Amygdala (tissue), 56 donors: ENCODE measurements at regions not wholly inside any gene's neighbourhood (a gene's known extent, or its start where the extent isn't known, plus 50 kb on each side); places are given as distances from the start of the nearest gene placed in this dataset.
"Not testable (repeated sequence)": the region's sequence is repeated elsewhere in the genome, so short reads cannot be mapped to it uniquely, and the experiment has no call there.

ENCODE experiments used
- DNase-seq, 56 donors: peaks; one replicate each; lab custom pipeline; 2025; lab: John Stamatoyannopoulos, UW

DNA sequence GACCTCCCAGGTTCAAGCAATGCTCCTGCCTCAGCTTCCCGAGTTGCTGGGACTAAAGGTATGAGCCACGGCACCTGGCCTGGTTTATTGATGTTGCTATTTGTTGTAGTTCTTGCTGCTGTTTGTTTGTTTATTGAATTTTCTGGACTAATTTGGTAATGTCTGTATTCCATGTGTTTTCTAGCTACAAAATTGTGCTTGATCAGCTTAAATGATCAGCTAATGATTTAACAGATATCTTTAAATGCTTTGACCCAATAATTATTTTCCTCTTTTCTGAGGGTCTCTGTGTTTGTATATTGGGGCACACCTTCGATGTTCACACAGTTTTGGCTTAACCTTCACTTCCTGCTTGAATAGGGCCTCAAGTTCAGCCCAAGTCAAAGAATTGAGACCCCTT lies 488.1 kb upstream of the HTR2C start:
- DNase-seq, result no peak

DNA sequence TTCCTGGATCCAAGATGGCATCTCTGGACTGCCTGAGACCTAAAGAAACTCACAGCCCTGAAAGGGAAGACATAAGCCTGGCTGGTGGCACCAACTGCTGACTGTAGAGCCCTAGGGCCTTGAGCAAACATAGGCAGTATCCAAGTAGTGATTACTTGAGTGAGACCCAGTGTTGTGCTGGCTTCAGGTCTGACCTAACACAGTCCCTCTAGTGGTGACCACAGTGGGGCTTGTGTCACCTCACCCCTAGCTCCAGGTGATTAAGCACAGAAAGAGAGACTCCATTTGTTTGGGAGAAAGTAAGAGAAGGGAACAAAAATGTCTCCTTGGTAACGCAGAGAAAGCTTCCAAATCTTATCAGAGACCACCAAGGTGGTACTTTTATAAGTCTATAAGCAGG lies 496.3 kb upstream of the HTR2C start:
- DNase-seq, result no peak

DNA sequence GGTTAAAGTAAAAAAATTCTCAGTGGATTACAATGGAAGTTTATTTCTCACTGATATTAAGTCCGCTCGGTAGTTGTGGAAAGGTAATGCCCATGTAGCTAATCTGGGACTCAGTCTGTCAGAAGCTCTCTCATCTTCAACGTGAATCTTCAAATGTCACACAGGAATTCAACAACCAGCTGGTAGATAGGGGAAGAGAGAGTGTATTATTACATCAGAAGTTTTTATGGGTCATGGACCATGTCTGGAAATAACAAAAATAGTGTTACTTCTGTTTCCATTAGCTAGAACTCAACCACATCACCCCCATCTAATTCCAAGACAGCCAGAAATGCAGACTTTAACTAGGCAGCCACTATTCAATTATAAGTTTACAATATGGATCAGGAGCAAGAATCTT lies 506.1 kb upstream of the HTR2C start:
- no peak for DNase-seq

DNA sequence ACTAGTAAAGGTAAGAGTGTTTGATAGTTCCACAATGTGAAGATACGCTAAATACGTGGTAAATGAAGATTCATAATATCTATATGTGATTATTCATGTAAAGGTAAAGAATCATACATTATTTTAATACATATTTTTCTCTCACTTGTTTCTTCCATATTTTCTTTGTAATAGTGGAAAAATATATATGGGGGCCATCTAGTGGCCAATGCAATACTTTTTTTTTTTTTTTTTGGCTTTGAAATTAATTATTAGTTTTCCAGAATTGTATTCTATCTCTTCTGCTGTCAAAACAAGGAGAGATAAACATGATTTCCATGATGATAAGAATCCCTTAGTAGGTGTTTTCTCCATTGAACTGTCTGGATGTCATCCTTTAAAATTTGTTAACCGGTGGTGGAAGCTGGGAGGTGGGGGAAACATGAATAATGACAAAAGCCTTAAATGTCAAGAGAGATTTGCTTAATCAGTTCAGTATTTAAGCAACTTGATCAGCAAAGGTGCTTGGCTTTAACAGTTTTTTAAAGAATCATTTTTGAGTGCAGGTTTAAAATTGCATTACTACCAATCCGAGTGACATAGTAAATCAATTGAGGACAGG lies 508.7 kb upstream of the HTR2C start:
- no peak for DNase-seq

DNA sequence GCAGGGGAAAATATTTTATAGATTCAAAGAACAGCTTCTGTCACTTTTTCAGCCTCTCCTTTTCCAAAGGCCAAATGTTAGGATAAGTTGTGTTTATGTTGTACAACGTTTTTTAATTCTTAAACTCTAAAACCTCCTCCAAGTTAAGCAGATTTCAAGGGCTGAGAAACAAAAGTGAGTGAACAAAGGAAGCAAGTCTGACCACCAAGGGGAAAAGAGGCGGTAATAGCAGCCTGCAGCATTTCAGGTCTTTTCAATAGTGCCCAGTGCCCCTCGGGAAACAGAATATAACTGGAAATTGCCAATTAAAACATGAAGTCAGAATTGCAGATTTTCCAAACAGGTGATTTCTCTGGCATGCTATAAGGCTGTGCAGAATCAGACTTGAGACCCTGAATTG lies 510.0 kb upstream of the HTR2C start:
- no peak for DNase-seq

DNA sequence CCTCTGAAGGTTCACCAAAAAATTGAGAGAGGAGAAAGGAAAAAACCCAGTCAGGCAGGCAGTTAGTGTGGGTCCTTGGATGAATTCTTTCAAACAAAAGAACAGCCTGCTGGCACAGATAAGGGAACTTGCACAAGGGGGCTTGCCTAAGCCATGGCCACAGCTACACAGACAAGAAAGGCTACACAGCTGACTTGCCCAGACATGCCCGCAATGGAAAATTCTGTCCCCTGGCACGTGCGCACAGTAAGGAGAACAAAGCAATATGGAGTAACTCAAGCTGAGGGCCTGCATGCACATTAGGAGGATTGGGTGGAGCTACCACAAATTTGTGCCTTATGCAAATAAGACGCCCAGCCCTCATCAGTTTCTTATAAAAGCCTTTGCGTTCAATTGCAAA lies 512.5 kb upstream of the HTR2C start:
- DNase-seq, result no peak

DNA sequence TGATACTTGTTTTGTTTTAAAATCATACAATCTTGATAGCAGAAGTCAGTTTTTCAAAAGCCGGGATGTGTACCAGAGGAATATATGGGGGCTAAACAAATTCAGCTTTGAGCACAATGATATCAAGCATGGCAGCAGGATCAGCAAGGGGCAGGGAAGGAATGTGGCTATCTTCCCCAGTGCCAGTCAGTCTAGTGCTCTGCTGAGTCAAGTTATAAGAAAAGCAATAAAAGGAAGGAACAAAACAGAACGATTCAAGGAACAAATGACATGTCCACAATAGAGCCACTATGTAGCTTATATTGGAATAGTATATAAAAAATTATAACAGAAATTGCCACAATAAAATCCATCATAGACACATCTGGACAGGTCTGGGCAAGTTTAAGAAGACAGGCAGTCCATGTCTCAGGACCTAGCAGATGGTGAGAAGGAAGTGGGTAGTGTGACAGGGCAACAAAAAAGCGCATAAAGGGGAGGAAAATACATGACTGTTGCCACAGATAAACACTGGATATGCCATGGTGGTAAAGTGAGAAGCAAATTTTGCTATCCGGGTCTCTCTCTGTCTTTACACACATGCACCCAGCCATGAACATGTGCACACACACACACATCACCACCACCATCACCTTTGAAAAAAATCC lies 518.2 kb upstream of the HTR2C start:
- no peak for DNase-seq

DNA sequence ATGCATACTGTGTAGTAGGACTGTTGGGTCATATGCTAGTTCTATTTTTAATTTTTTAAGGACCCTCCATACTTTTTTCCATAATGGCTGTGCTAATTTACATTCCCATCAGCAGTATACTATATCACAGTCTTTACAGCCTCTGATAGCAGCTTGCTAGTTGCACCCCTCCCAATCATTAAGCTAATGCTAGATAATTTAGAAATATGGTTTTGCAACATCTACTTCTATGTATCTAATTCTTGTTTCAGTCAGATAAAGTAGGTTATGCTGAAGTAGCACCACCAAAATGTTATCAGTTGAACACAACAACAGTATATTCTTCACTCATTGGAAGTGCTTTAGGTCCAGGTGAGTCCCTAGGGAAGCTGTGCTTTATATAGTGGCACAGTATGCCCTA lies 522.7 kb upstream of the HTR2C start:
- DNase-seq, result no peak

DNA sequence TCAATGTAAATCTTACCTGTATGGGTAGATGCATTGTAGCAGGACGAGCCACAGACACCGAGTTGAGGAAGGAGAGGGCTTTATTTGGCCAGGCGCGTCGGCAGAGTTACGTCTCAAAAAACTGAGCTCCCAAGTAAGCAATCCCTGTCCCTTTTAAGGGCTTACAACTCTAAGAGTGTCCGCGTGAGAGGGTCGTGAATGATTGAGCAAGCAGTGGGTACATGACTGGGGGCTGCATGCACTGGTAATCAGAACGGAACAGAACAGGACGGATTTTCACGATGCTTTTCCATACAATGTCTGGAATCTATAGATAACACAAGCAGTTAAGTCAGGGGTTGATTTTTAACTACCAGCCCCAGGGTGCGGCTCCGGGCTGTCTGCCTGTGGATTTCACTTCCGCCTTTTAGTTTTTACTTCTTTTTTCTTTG lies 524.9 kb upstream of the HTR2C start:
- DNase-seq, result no peak

DNA sequence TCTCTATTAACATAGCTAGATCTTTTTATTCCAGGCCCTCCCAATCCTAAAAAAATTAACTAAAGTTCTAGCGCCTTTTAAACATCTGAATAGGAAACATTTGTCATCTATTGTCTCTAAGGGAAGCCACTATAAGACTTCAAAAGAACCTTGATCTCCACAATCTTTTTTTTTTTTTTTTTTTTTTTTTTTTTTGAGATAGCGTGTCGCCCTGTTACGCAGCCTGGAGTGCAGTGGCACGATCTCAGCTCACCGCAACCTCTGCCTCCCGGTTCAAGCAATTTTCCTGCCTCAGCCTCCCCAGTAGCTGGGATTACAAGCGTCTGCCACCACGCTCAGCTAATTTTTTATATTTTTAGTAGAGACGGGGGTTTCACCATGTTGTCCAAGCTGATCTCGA lies 526.5 kb upstream of the HTR2C start:
- DNase-seq, result not testable (repeated sequence)

DNA sequence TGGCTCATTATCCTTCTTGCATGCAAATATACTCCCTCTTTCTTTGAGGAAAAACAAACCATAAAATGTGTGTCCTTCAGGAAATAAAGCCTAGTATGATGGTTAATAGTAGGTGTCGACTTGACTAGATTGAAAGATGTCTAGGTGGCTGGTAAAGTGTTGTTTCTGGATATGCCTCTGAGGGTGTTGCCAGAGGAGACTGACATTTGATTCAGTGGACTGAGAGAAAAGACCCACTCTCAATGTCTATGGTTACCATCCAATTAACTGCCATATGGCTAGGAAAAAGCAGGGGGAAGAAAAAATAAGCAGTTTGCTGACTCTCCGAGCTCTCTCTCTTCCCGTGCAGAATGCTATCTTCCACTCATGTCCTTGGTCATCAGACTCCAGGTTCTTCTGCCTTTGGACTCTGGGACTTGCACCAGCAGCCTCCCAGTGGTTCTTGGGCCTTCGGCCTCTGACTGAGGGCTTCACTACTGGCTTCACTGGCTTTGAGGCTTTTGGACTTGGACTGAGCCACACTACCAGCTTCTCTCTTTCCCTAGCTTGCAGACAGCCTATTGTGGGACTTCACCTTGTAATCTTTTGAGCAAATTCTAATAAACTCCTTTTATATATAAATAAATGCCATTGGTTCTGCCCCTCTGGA lies 532.1 kb upstream of the HTR2C start:
- DNase-seq, result no peak

DNA sequence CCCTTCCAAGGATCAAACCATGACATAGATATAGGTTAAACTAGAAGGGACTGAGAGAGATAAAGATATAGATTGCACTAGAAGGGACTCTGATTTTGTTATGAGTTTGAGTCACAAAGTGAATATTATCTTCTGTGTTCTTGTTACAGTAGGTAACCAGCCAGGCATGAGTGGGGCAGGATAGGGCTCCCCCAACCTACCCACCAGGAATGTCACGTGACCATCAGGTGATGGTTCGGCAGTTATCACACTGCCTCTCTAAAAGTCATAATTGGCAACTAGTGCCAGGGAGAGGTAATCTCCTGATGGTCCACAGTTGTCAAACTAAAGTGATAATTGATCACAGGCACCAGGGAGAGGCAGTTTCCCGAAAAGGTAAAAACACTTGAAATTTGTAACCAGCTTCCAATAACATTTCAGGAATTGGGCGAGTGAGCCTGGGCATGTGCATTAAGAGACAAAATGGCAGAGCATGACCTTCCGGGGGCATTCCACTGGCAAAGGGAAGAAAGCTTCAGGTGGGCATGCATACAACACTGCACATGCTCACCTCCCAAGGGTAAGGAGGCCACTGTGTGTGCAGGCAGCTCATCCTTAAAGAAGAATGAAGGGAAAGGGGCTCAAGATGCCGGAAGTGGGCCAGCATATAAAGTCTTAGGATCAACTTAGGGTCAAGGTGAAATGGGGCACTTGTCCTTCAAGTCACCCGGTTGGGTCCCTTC lies 533.6 kb upstream of the HTR2C start:
- DNase-seq, result no peak

DNA sequence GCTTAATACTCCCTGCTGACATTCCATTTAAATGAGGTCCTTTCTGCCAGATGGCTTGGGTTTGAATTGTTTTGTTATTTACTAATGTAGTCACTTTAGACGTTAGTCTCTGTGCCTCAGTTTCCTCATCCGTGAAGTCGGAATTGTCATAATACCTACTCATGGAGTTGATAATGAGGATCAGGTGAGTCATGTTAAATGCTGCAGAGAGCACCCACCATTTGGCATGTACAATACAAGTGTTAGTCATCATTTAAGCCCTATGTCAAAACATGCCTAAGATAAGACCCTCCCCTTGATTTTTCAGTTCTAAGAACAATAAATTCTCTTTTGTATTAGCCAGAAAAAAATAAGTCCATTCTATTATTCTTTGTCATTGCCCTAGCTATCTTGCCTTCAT lies 534.8 kb upstream of the HTR2C start:
- DNase-seq, result no peak

DNA sequence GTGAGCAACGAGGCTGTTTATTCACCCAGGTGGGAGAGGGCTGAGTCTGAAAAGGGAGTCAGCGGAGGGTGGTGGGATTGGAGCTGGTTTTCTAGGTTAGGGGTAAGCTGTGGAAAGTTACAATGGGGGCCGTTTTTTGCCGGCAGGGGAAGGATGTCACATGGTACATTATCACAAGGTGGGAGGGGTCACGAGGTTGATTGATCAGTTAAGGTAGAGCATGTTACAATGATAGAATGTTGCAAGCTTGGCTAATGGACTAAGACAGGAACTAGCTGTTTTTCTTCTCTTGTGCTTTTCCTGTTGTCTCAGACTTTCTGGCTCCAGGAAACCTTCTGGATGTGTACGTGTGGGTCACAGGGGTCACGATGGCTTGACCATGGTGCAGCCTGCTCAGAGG lies 536.3 kb upstream of the HTR2C start:
- no peak for DNase-seq

DNA sequence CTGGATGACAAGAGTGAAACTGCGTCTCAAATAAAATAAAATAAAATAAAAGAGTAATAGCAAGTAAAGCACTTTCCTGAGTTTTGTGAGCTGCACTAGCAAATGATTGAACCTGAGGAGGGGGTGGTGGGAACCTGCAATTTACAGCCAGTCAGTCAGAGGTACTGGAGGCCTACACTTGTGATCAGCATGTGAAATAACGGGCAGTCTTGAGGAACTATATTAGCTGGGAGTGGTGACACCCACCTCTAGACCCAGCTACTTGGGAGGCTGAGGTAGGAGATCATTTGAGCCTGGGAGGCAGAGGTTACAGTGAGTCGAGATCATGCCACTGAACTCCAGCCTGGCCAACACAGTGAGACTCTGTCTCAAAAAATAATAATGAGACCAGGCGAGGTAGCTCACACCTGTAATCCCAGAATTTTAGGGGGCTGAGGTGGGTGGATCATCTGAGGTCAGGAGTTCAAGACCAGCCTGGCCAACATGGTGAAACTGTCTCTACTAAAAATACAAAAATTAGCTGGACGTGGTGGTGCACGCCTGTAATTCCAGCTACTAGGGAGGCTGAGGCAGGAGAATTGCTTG lies 537.1 kb upstream of the HTR2C start:
- no peak for DNase-seq

DNA sequence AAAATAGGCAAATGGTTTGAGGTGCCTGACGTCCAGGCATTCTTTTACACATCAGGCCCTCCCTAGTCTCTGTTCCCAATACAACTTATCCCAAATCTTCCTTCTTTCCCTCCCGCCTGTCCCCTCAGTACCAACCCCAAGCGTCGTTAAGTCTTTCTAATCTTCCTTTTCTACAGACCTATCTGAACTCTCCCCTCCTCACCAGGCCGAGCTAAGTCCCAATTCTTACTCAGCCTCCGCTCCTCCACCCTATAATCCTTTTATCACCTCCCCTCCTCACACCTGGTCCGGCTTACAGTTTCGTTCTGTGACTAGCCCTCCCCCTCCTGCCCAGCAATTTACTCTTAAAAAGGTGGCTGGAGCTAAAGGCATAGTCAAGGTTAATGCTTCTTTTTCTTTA lies 542.4 kb upstream of the HTR2C start:
- not testable (repeated sequence) for DNase-seq

DNA sequence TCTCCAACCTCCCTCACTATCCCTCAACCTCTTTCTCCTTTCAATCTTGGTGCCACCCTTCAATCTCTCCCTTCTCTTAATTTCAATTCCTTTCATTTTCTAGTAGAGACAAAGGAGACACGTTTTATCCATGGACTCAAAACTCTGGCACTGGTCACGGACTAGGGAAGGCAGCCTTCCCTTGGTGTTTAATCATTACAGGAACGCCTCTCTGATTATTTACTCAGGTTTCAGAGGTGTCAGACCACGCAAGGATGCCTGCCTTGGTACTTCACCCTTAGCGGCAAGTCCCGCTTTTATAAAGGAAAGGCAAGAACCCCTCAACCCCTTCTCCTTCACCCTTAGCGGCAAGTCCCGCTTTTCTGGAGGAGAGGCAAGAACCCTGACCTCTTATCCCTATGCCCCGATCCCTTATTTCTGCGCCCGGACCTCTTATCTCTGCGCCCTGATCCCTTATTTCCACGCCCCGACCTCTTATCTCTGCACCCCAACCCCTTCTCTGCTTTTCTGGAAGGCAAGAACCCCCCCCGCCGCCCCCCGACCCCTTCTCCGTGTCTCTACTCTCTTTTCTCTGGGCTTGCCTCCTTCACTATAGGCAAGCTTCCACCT lies 543.1 kb upstream of the HTR2C start:
- DNase-seq, result not testable (repeated sequence)

DNA sequence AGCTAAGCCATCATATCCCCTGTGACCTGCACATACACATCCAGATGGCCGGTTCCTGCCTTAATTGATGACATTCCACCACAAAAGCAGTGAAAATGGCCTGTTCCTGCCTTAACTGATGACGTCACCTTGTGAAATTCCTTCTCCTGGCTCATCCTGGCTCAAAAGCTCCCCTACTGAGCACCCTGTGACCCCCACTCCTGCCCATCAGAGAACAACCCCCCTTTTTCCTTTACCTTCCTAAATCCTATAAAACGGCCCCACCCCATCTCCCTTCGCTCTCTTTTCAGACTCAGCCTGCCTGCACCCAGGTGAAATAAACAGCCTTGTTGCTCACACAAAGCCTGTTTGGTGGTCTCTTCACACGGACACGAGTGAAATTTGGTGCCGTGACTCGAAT lies 543.8 kb upstream of the HTR2C start:
- not testable (repeated sequence) for DNase-seq

DNA sequence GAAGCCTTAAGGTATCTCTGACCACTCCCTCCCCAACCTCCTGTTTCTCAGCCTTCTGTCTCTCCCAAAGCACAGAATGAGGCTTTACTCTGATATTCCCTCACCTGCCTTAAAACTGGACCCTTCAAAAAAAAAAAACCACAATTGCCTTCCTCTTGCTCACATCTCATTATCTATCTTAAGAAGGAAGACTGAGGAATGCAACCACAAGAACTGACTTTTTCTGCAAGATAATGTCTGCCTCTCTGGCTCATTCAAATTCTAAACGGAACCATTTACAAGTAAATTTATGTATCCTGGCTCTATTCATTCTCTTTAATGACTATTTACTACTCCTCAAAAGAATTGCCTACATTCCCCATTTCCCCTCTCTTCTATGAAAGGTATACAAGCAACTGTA lies 545.5 kb upstream of the HTR2C start:
- no peak for DNase-seq

DNA sequence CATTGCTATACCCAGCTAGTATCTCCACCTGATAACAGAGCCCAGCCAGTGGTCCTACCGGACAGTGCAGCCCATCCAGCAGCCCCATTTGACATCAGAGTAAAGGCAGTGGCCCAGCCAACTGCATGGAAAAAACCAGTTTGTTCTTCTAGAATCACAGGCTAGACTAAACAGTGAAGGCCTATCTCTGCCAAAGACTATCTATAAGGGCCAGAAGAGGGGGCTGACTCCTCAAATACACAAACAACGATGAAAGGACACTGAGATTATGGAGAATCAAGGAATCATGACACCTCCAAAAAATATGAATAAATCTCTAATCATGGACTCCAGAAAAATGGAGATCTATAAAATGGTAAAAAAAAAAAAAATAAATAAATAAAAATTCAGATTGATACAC lies 546.4 kb upstream of the HTR2C start:
- no peak for DNase-seq
